ENCODE measurements at regions not wholly inside any gene's neighbourhood (a gene's known extent, or its start where the extent isn't known, plus 50 kb on each side); places are given as distances from the start of the nearest gene placed in this dataset.

DNA sequence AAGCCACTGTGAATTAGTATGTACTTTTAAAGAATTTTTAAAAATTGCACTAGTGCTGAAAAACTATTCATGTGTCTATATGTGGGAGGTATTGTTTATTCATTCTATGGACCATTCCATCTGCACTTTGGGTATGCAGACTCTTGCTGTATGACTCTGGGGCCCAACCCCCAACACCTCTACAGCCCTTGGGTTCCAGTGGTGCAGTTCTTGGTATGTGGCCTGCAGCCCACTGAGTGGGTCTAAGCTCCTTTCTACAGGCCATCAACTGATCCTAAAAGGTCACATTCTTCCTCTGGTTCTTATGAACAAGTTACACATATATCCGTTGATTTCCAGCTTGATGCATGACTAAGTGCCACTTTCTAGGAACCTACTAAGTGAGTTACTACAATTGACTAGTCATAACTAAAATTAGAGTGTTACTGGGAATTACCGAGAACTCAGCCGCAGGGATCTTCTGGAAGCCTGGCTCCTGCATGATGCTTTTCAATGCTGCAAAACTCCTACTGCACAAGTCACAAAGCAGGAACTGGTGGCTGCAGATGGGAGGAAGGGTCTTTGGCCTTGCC lies 62.4 kb upstream of the MED13L start:
- POLR2A ChIA-PET, result interaction anchor here (0.5 kb wide), 1 partner anchor 61 kb away, joined by 9 read pairs; no protein-coding TSS in a partner anchor
- Histone ChIP-seq H3K4me3 (ENCODE audit: low read depth, low read length) (no peak overlapping the region), H3K36me3 (ENCODE audit: control insufficient read depth in 2 of 2, insufficient read depth in 1 of 2, low read length in 2 of 2) (no peaks in the 10 kb centered on the region), H3K4me1 (ENCODE audit: control insufficient read depth, insufficient read depth, low read length) (no peaks in the 10 kb centered on the region), H3K27ac (ENCODE audit: extremely low read depth, low read depth, low read length) (no peak overlapping the region), H3K9me3 (ENCODE audit: control insufficient read depth, insufficient read depth, low read depth, low read length) (no peaks in the 10 kb centered on the region)
- CTCF ChIA-PET, result interaction anchor here (0.6 kb wide), 1 partner anchor 171 kb away, joined by 6 read pairs; no protein-coding TSS in a partner anchor
- TF ChIP-seq, protein P1, sequence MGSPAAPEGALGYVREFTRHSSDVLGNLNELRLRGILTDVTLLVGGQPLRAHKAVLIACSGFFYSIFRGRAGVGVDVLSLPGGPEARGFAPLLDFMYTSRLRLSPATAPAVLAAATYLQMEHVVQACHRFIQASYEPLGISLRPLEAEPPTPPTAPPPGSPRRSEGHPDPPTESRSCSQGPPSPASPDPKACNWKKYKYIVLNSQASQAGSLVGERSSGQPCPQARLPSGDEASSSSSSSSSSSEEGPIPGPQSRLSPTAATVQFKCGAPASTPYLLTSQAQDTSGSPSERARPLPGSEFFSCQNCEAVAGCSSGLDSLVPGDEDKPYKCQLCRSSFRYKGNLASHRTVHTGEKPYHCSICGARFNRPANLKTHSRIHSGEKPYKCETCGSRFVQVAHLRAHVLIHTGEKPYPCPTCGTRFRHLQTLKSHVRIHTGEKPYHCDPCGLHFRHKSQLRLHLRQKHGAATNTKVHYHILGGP (tag by site-specific recombination; IDR thresholded peaks at IDR 0.05), result peak; percentile 45; the same call in 1 of the 2 replicates
- no peak for TF ChIP-seq ZNF174 (tag by site-specific recombination; IDR thresholded peaks at IDR 0.05)

DNA sequence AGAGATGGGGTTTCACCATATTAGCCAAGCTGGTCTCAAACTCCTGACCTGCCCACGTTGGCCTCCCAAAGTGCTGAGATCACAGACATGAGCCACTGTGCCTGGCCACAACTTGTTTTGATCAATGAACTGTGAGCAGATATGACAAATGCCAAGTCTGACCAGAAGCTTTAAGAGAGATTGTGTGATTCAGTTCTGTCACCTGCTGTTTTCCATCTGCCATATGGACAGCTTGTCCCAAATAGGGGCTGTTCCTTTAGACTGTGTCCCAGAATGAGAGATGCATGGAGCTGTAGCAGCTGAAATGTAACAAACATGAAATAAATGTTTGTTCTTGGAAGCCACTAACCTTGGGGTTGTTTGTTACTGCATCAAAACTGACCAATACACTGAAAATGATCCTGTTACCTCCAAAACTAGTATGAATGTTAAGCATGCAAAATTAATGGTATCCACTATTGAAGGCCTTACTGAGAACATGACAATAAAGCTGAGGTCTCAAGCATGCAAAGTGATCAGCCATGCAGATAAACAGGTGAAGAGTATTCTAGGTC lies 65.9 kb upstream of the MED13L start:
- no peaks in the 10 kb centered on the region for H3K36me3 ChIP-seq (ENCODE audit: control insufficient read depth in 2 of 2, insufficient read depth in 1 of 2, low read length in 2 of 2)
- no peak overlapping the region for H3K27ac ChIP-seq (ENCODE audit: extremely low read depth, low read depth, low read length)
- TF ChIP-seq, protein P2, sequence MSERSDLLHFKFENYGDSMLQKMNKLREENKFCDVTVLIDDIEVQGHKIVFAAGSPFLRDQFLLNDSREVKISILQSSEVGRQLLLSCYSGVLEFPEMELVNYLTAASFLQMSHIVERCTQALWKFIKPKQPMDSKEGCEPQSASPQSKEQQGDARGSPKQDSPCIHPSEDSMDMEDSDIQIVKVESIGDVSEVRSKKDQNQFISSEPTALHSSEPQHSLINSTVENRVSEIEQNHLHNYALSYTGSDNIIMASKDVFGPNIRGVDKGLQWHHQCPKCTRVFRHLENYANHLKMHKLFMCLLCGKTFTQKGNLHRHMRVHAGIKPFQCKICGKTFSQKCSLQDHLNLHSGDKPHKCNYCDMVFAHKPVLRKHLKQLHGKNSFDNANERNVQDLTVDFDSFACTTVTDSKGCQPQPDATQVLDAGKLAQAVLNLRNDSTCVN (tag by site-specific recombination; optimal IDR thresholded peaks at IDR 0.05), result no peak
- peak; percentile 98 for TF ChIP-seq RBAK (tag by site-specific recombination; IDR thresholded peaks at IDR 0.05)
- no peak for TF ChIP-seq ZNF426 (tag by site-specific recombination; IDR thresholded peaks at IDR 0.05)
- no peak for TF ChIP-seq ZNF132 (tag by site-specific recombination; IDR thresholded peaks at IDR 0.05; ENCODE audit: borderline replicate concordance)
- TF ChIP-seq ZNF792 (tag by site-specific recombination; IDR thresholded peaks at IDR 0.05), result no peak
- POLR2A ChIA-PET, result interaction anchor here (1.5 kb wide), 1 partner anchor 65 kb away, joined by 4 read pairs; no protein-coding TSS in a partner anchor
- H3K9me3 ChIP-seq (ENCODE audit: control insufficient read depth, insufficient read depth, low read depth, low read length), result no peaks in the 10 kb centered on the region
- H3K4me3 ChIP-seq (ENCODE audit: low read depth, low read length), result no peak overlapping the region
- CTCF ChIA-PET, result no interaction called here
- H3K4me1 ChIP-seq (ENCODE audit: control insufficient read depth, insufficient read depth, low read length), result no peaks in the 10 kb centered on the region

DNA sequence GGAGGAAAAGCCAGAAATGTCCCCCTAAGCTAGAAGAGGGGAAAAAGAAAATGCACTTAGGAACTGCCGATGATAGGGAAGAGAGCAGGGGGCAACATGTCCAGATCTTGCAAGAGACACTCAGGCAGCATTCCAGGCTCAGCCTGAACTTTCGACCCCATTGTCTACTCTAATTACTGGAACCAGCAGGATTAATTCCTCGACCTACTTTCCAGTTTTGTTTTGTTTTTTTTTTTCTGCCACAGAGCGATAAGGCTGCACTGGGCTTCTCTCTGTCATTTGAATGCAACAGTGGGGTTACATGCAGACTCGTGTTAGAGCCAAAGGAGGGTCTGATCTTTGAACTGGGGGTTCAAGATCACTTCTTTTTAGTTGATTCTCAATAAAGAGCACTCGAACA lies 68.7 kb upstream of the MED13L start:
- Histone ChIP-seq H3K4me1 (ENCODE audit: control insufficient read depth, insufficient read depth, low read length) (no peaks in the 10 kb centered on the region), H3K4me3 (ENCODE audit: low read depth, low read length) (no peak overlapping the region), H3K9me3 (ENCODE audit: control insufficient read depth, insufficient read depth, low read depth, low read length) (no peaks in the 10 kb centered on the region), H3K36me3 (ENCODE audit: control insufficient read depth in 2 of 2, insufficient read depth in 1 of 2, low read length in 2 of 2) (no peaks in the 10 kb centered on the region), H3K27ac (ENCODE audit: extremely low read depth, low read depth, low read length) (no peak overlapping the region)
- ChIA-PET CTCF (no interaction called here), POLR2A (no interaction called here)
- no peak for TF ChIP-seq ZNF350 (tag by site-specific recombination; IDR thresholded peaks at IDR 0.05)
- TF ChIP-seq, protein P1 (tag by site-specific recombination; IDR thresholded peaks at IDR 0.05), result peak; percentile 58; the same call in 1 of the 2 replicates

DNA sequence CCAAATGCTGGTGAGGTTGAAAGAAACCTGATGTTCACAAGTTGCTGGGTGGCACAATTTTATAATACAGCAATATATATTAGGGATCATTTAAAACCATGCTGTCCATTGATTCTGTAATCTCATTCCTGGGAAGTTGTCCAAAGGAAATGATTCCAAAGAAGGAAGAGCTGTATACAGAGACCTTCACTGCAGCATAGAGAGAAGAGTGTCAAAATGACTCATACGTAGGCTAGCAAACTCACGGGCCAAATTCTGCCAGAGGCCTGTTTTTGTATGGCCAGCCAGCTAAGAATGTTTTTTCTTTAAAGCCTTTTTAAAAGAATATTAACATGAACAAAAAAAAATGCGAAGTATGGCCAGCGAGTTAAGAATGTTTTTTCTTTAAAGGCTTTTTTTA lies 69.2 kb upstream of the MED13L start:
- H3K4me3 ChIP-seq (ENCODE audit: low read depth, low read length), result no peak overlapping the region
- H3K27ac ChIP-seq (ENCODE audit: extremely low read depth, low read depth, low read length), result no peak overlapping the region
- H3K4me1 ChIP-seq (ENCODE audit: control insufficient read depth, insufficient read depth, low read length), result no peaks in the 10 kb centered on the region
- CTCF ChIA-PET, result no interaction called here
- H3K9me3 ChIP-seq (ENCODE audit: control insufficient read depth, insufficient read depth, low read depth, low read length), result no peaks in the 10 kb centered on the region
- H3K36me3 ChIP-seq (ENCODE audit: control insufficient read depth in 2 of 2, insufficient read depth in 1 of 2, low read length in 2 of 2), result no peaks in the 10 kb centered on the region
- POLR2A ChIA-PET, result no interaction called here
- TF ChIP-seq ZNF843 (tag by site-specific recombination; IDR thresholded peaks at IDR 0.05), result no peak
- TF ChIP-seq ZNF558 (tag by site-specific recombination; IDR thresholded peaks at IDR 0.05), result no peak
- TF ChIP-seq, protein P3, sequence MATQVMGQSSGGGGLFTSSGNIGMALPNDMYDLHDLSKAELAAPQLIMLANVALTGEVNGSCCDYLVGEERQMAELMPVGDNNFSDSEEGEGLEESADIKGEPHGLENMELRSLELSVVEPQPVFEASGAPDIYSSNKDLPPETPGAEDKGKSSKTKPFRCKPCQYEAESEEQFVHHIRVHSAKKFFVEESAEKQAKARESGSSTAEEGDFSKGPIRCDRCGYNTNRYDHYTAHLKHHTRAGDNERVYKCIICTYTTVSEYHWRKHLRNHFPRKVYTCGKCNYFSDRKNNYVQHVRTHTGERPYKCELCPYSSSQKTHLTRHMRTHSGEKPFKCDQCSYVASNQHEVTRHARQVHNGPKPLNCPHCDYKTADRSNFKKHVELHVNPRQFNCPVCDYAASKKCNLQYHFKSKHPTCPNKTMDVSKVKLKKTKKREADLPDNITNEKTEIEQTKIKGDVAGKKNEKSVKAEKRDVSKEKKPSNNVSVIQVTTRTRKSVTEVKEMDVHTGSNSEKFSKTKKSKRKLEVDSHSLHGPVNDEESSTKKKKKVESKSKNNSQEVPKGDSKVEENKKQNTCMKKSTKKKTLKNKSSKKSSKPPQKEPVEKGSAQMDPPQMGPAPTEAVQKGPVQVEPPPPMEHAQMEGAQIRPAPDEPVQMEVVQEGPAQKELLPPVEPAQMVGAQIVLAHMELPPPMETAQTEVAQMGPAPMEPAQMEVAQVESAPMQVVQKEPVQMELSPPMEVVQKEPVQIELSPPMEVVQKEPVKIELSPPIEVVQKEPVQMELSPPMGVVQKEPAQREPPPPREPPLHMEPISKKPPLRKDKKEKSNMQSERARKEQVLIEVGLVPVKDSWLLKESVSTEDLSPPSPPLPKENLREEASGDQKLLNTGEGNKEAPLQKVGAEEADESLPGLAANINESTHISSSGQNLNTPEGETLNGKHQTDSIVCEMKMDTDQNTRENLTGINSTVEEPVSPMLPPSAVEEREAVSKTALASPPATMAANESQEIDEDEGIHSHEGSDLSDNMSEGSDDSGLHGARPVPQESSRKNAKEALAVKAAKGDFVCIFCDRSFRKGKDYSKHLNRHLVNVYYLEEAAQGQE (tag by site-specific recombination; IDR thresholded peaks at IDR 0.05), result no peak
- TF ChIP-seq ZXDB (tag by site-specific recombination; IDR thresholded peaks at IDR 0.05), result no peak
- TF ChIP-seq ZNF629 (tag by site-specific recombination; IDR thresholded peaks at IDR 0.05), result no peak
- TF ChIP-seq KLF1 (tag by site-specific recombination; IDR thresholded peaks at IDR 0.05), result no peak
- no peak for TF ChIP-seq ZNF48 (tag by site-specific recombination; IDR thresholded peaks at IDR 0.05)
- no peak for TF ChIP-seq ZNF785 (tag by site-specific recombination; IDR thresholded peaks at IDR 0.05)
- no peak for TF ChIP-seq ZNF155 (tag by site-specific recombination; IDR thresholded peaks at IDR 0.05)
- no peak for TF ChIP-seq GLIS2 (tag by site-specific recombination; IDR thresholded peaks at IDR 0.05)
- TF ChIP-seq ZNF561 (tag by site-specific recombination; IDR thresholded peaks at IDR 0.05; ENCODE audit: borderline replicate concordance), result no peak
- TF ChIP-seq YY1 (tag by site-specific recombination; IDR thresholded peaks at IDR 0.05), result no peak
- no peak for TF ChIP-seq ZIC2 (tag by site-specific recombination; IDR thresholded peaks at IDR 0.05)
